ENCODE measurements at regions not wholly inside any gene's neighbourhood (a gene's known extent, or its start where the extent isn't known, plus 50 kb on each side); places are given as distances from the start of the nearest gene placed in this dataset.
"Not testable (repeated sequence)": the region's sequence is repeated elsewhere in the genome, so short reads cannot be mapped to it uniquely, and the experiment has no call there.

DNA sequence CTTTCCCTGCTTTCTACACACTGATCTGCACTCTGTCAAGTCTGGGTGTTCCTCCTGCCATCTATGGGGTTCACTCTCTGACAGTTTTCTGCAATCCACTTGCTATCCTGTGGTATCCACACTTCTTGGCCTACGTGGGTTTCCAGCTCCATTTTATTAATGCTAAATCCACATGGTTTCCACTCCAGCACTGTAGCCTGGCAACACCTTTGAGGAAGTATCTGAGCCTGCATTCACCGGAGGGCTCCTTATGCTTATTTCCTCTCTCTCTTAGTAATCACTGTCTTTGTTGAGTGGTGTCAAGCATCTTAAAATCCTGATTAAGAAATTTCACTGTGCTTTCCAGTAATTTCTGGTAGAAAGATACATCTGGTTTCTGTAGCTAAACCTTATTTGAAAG lies 703.7 kb downstream of the TMEM121 start:
- DNase-seq (no peak), ATAC-seq (no peak)
- H3K9me3 Mint-ChIP-seq: no peaks in the 10 kb centered on the region
- H3K27ac Mint-ChIP-seq: peak overlapping the region; percentile 50 to 61
- peak overlapping the region; percentile 35 to 53 for H3K4me3 Mint-ChIP-seq
- H3K4me1 Mint-ChIP-seq: peaks cover 62% of the 10 kb centered on the region
- H3K27me3 Mint-ChIP-seq: no peaks in the 10 kb centered on the region

DNA sequence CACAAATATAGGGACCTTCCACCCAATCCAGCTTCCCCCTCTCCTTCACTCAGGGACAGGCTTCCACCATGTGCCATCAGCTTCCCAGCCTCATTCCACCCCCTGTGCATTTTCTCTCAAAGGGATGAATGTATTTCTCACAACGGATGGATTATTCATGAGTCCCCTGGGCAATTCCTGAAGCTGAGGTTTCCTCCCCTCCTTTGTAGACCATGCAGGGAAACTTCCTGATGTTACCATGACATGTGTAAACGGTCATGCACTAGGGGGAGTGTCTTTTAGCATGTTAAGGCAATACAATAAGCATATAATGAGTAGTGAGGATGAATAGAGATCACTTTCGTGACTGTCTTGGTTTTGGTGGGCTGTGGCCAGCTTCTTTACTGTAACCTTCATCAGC lies 706.8 kb downstream of the TMEM121 start:
- H3K9me3 Mint-ChIP-seq, ATAC-seq, H3K4me3 Mint-ChIP-seq, DNase-seq, H3K27ac Mint-ChIP-seq, H3K27me3 Mint-ChIP-seq: not testable (repeated sequence)
- H3K4me1 Mint-ChIP-seq: peaks cover 55% of the 10 kb centered on the region

DNA sequence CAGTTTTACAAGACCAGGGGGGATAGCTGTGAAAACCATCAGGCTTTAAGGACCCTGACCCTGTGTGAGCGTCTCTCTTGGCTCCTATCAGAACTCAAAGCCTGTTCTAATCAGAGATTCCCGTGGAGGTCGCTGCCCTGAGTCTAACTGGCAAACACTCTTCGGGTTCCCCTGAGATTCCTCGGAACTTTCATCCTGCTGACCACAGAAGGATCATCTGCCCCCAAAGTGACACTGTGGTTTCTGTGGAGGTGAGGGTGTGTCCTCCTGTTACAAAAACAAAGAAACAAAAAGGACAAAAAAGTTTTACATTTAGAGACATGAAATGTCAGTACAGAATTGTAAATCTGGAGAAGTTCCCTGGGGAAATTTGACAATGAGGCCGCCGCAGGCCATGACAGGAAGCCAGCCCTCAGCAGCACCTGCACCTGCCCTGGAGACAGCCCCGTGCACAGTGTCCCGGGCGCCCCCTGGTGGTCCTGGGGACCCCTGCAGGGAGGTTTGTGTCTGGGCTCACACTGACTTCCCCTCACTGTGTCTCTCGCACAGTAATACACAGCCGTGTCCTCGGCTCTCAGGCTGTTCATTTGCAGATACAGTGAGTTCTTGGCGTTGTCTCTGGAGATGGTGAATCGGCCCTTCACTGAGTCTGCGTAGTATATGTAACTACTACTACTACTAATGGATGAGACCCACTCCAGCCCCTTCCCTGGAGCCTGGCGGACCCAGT lies 708.3 kb downstream of the TMEM121 start:
- H3K9me3 Mint-ChIP-seq, ATAC-seq, H3K27ac Mint-ChIP-seq, H3K27me3 Mint-ChIP-seq: not testable (repeated sequence)
- peaks cover 45% of the 10 kb centered on the region for H3K4me1 Mint-ChIP-seq
- peak; percentile 17 to 31 for DNase-seq
- H3K4me3 Mint-ChIP-seq: peak overlapping the region in 1 of 2 donors; percentile 54

DNA sequence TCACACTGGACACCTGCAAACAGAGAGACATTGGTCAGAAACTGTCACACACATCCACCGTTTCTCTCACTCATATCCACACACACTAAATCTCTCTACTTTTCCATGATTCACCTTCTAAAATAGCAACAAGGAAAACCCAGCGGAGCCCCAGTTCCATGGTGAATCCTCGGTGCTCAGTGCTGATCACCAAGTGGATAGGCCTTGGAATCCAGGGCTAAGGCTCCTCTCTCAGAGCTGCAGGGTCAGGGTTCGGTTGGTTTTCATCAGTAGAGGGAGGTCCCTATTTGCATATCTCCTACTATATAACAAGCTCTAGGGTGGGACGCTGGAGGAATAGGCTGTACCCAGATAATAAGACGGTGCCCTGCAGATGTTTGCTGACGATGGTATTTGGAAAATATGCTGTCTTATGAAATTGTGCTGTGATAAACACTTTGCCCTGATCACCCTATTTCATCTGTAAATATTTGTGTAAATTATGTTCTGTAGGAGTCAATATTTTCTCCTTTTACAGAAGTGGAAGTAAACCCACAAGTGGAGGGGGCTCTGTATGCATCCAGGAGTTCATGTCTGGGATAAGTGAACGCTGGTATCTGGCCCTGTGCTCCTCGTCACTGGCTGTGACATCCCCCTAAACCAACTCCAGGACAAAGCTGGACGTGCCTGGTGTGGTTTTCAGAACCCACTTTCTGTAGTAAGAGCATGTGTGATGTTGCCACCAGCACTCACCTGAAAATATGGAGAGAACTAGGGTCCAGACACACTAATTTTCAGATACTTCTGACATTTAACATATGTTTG lies 709.2 kb downstream of the TMEM121 start:
- peaks cover 37% of the 10 kb centered on the region for H3K4me1 Mint-ChIP-seq
- H3K27ac Mint-ChIP-seq: peak overlapping the region in 1 of 2 donors; percentile 87
- H3K9me3 Mint-ChIP-seq: no peaks in the 10 kb centered on the region
- H3K4me3 Mint-ChIP-seq: peak overlapping the region in 1 of 2 donors; percentile 54
- DNase-seq: no peak
- H3K27me3 Mint-ChIP-seq: no peaks in the 10 kb centered on the region
- ATAC-seq: no peak

DNA sequence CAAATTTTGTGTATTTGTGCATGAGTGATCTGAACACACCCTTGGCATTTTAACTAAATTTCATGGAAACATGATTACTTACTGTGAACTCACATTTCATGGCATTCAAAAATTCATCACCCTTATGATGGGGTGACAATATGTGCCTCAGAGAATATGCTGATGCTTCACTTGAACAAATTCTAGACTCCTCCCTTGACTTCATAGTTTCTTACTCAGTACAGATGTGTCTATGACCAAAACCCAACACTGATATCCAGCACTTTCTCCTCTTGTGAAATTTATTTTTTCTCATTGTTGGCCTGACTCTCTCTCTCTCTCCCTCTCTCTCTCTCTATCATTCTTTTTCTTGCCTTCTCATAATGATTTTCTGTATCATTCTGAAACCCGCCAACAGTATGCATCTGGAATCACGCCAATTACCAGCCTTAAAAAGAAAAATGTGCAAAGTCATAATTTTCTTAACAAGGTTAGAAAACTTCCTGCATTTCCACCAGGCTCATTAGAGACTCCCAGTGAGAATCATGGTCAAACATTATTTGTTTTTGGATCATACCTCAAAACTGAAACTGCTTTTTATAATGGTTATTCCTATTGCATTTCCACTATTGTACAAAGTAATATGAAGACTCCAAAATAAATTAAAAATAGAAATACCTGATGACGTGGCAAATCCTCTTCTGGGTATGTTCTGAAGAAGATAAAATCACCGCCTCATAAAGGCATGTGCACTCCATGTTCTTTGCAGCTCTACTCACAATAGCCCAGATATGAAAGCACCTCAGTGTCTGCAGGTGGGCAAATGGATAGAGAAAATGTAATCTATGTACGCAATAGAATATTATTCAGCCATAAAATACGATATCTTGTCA lies 722.2 kb downstream of the TMEM121 start:
- no peak overlapping the region for H3K27ac Mint-ChIP-seq
- H3K9me3 Mint-ChIP-seq: no peaks in the 10 kb centered on the region
- H3K27me3 Mint-ChIP-seq: peaks cover 38% of the 10 kb centered on the region
- ATAC-seq: no peak
- H3K4me1 Mint-ChIP-seq: peaks cover 6% of the 10 kb centered on the region
- DNase-seq: no peak
- H3K4me3 Mint-ChIP-seq: no peak overlapping the region

DNA sequence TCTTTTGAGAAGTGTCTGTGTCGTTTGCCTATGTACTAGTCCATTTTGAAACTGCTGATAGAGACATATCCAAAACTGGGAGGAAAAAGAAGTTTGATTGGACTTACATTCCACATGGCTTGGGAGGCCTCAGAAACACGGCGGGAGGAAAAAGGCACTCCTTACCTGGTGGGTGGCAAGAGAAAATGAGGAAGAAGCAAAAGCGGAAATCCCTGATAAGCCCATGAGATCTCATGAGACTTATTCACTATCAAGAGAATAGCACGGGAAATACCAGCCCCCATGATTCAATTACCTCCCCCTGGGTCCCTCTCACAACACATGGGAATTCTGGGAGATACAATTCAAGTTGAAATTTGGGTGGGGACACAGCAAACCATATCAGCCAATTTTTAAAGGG lies 727.6 kb downstream of the TMEM121 start:
- not testable (repeated sequence) for H3K9me3 Mint-ChIP-seq, DNase-seq, ATAC-seq, H3K4me1 Mint-ChIP-seq, H3K27ac Mint-ChIP-seq, H3K4me3 Mint-ChIP-seq
- H3K27me3 Mint-ChIP-seq: peaks cover 19% of the 10 kb centered on the region

DNA sequence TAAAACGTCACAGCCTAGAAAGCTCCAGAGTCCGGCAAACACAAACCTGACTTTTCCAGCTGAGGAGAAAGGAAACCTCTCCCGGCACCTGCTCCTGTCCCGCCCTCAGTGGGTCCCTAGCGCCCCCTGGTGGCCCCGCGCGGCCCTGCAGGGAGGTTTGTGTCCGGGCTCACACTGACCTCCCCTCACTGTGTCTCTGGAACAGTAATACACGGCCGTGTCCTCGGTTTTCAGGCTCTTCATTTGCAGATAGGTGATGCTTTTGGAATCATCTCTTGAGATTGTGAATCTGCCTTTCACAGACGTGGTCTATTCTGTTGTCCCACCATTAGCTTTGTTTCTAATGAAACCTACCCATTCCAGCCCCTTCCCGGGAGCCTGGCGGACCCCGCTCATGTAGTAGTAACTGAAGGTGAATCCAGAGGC lies 731.2 kb downstream of the TMEM121 start:
- H3K27ac Mint-ChIP-seq, H3K9me3 Mint-ChIP-seq, ATAC-seq, H3K4me1 Mint-ChIP-seq: not testable (repeated sequence)
- Mint-ChIP-seq H3K27me3 (peaks cover 17% of the 10 kb centered on the region), H3K4me3 (peak overlapping the region in 1 of 2 donors; percentile 16)
- DNase-seq: peak; percentile 58 to 75

DNA sequence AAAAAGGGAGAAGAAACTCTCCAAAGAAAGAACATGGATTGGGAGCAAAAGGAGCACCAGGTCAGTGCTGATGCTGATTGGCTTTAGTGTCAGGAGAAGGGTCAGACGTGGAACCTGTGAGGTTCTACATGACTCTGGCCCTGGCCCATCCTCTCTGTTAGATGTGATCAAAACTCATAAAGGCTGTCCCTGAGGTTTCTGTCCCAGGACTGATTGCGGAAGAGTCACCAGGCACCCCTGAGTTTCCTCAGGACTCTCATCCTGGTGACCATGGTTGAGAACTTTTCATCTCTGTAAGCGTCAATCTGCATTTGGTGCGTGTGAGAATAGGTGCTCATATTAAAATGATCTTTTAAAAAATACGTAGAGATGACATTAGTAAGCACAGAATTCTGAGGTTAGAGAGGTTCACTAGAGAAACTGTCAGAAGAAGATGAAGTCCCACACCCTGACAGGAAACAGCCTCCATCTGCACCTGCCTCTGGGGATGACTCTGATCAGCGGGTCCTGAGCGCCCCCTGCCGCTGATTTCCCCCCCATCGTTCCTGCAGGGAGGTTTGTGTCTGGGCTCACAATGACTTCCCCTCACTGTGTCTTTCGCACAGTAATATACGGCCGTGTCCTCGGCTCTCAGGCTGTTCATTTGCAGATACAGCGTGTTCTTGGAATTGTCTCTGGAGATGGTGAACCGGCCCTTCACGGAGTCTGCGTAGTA lies 741.8 kb downstream of the TMEM121 start:
- peaks cover 55% of the 10 kb centered on the region for H3K27me3 Mint-ChIP-seq
- DNase-seq (peak; percentile 66 to 81), ATAC-seq (peak; percentile 60)
- no peaks in the 10 kb centered on the region for H3K9me3 Mint-ChIP-seq
- no peak overlapping the region for H3K4me3 Mint-ChIP-seq
- H3K4me1 Mint-ChIP-seq: peaks cover 16% of the 10 kb centered on the region
- no peak overlapping the region for H3K27ac Mint-ChIP-seq

DNA sequence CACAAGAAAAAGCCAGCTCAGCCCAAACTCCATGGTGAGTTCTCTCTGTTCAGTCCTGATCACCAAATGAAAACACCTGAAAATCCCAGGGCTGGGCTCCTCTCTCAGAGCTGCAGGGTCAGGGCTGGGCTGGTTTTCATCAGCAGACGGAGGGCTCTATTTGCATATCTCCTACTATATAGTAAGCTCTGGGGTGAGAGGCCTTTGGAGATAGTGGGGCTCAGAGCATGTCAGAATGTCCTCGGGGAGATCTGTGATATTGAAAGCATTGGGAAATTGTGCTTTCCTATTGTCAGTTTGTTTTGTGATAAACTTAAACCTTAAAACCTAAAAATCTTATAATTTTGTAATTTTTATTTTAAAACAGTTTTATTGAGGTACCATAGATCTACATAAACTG lies 742.6 kb downstream of the TMEM121 start:
- no peak for DNase-seq
- peaks cover 55% of the 10 kb centered on the region for H3K27me3 Mint-ChIP-seq
- H3K4me1 Mint-ChIP-seq: peaks cover 16% of the 10 kb centered on the region
- H3K9me3 Mint-ChIP-seq: no peaks in the 10 kb centered on the region
- H3K4me3 Mint-ChIP-seq: no peak overlapping the region
- H3K27ac Mint-ChIP-seq: no peak overlapping the region
- no peak for ATAC-seq

DNA sequence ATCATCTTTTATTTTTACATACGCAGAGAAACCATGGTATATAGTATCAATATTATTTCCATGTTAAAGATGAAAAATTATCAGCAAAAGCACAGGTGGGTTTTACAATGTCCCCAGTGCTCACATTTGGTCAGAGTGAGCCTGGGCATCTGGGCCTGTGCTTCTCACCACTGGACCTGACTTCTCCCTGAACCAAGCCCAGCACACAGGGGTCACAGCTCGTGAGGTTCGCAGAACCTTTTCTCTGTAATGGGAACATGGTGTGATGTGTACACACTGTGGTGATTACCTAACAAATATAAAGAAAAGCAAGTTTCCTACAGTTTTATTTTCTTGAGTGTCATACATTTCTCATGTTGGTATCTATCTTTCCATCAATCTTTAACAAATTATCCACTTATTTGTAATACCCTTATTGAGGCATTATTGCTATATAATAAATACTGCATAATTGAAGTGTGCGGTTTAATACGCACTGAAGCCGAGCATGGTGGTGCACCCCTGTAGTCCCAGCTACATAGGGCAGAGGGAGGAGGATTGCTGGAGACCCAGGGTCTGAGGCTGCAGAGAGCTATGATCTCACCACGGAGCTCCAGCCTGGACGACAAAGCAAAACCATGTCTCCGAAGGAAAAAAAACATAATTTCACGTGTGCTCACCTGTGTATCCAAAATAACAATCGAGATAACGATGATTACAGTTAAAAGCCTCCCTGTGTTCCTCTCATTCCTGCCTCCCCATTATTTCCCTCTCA lies 743.2 kb downstream of the TMEM121 start:
- DNase-seq (no peak), ATAC-seq (no peak)
- H3K9me3 Mint-ChIP-seq: no peaks in the 10 kb centered on the region
- peaks cover 57% of the 10 kb centered on the region for H3K27me3 Mint-ChIP-seq
- H3K27ac Mint-ChIP-seq: no peak overlapping the region
- peaks cover 16% of the 10 kb centered on the region for H3K4me1 Mint-ChIP-seq
- H3K4me3 Mint-ChIP-seq: no peak overlapping the region

DNA sequence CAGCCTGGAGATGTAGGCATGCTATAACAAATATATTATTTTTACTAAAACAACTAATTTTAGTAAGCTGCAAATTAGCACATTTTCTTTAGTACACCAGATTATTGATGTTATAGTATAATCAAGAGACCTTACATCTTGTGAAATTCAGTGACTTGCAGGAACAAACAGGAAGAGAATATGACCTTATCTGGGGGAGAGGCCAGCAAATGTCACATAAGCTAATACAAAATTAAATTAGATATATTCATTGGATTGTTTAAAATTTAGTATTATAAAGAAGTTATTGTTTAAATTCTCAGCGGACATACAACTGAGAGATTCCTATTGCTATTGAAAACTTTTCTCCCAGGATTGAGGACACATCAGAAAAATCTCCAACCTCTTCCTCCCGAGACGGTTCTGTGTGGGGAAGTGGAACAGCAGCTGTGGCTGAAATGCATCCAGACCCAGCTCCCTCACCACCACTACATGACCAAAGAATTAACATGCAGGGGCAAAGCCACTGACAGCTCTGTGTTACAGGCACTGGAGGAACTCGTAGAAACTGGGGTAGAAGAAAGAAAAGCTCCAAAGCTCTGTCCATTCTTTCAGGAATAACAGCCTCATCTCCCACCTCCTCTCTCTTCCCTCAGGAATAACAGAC lies 744.2 kb downstream of the TMEM121 start:
- not testable (repeated sequence) for H3K27ac Mint-ChIP-seq, H3K4me3 Mint-ChIP-seq, ATAC-seq, DNase-seq, H3K9me3 Mint-ChIP-seq
- Mint-ChIP-seq H3K4me1 (peaks cover 16% of the 10 kb centered on the region), H3K27me3 (peaks cover 61% of the 10 kb centered on the region)

DNA sequence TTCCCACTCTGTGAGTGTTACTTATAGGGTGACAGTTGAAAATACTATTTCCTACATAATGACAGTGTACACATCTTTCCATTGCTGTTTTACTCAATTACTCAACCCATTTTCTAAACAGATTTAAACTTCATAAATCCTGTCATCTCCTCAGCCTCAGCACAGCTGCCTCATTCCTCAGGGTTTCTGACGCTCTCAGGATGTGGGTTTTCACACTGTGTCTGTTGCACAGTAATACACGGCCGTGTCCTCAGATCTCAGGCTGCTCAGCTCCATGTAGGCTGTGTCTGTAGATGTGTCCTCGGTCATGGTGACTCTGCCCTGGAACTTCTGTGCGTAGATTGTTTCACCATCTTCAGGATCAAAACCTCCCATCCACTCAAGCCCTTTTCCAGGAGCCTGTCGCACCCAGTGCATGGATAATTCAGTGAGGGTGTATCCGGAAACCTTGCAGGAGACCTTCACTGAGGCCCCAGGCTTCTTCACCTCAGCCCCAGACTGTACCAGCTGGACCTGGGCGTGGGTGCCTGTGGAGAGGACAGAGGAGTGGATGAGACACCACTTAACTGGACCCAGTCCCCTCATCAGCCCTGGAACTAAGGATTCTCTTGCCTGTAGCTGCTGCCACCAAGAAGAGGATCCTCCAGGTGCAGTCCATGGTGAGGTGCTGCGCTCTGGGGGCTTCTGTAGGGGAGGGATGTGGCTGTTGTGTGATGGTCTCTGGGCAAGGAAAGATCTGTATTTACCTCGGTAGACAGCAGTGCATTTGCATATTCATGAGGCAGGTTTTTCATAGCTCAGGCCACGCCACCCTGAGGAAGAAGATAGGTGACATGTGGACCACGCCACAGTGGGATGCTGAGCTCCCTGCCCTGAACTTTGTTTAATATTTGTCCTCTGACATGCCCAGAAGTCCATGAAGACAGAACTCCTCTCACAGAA lies 750.2 kb downstream of the TMEM121 start:
- H3K27ac Mint-ChIP-seq: no peak overlapping the region

DNA sequence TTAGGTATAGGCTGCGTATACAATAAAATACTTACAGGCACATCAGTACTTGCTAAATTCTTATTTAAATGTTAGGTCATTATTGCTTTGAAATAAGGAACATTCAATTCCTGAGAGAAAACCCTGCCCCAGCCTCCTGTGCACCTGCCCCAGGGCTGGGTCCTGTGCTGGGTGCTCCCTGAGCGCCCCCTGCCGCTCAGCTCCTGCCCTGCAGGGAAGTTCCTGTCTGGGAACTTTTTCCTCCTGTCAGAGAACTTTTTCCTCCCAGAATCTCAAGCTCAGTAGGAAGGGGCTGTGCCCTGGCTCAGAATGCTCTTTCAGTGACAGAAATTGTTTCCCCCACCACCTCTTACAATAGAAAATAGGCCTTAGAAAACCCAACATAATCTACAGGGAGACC lies 751.1 kb downstream of the TMEM121 start:
- H3K4me3 Mint-ChIP-seq: no peak overlapping the region

More for the DNA sequence above, 750.2 kb downstream of the TMEM121 start:
- H3K4me3 Mint-ChIP-seq: no peak overlapping the region
- DNase-seq (peak in 1 of 2 donors; percentile 16), ATAC-seq (peak; percentile 75)
- H3K9me3 Mint-ChIP-seq: no peaks in the 10 kb centered on the region
- H3K4me1 Mint-ChIP-seq: peaks cover 23% of the 10 kb centered on the region
- H3K27me3 Mint-ChIP-seq: peaks cover 75% of the 10 kb centered on the region

More for the DNA sequence above, 751.1 kb downstream of the TMEM121 start:
- no peak for ATAC-seq
- H3K4me1 Mint-ChIP-seq: peaks cover 23% of the 10 kb centered on the region
- H3K27ac Mint-ChIP-seq: no peak overlapping the region
- no peaks in the 10 kb centered on the region for H3K9me3 Mint-ChIP-seq
- H3K27me3 Mint-ChIP-seq: peaks cover 66% of the 10 kb centered on the region
- no peak for DNase-seq

All from stimulated activated naive CD8-positive, alpha-beta T cell treated with anti-CD3 and anti-CD28 coated beads, Interleukin-15, amount 100 ng/mL, for 72 hours (primary cell).